ENCODE measurements at regions not wholly inside any gene's neighbourhood (a gene's known extent, or its start where the extent isn't known, plus 50 kb on each side); places are given as distances from the start of the nearest gene placed in this dataset.

- H3K27me3 ChIP-seq (ENCODE audit: control insufficient read depth, insufficient read depth, low read length), result no peaks in the 10 kb centered on the region
- H3K4me1 ChIP-seq (ENCODE audit: control insufficient read depth, low read depth, low read length), result no peaks in the 10 kb centered on the region
- no peak overlapping the region for H3K9ac ChIP-seq (ENCODE audit: low read length)
- H3K4me3 ChIP-seq (ENCODE audit: low read length), result no peak overlapping the region
- no peak overlapping the region for H3K27ac ChIP-seq (ENCODE audit: low read length)
- H3K9me3 ChIP-seq (ENCODE audit: control insufficient read depth, low read depth, low read length), result no peaks in the 10 kb centered on the region
- no peaks in the 10 kb centered on the region for H3K36me3 ChIP-seq (ENCODE audit: control insufficient read depth, low read depth, low read length)
Measured at GRCh38 chr9:7377489-7377888, 422.1 kb downstream of the DMAC1 start.

DNA sequence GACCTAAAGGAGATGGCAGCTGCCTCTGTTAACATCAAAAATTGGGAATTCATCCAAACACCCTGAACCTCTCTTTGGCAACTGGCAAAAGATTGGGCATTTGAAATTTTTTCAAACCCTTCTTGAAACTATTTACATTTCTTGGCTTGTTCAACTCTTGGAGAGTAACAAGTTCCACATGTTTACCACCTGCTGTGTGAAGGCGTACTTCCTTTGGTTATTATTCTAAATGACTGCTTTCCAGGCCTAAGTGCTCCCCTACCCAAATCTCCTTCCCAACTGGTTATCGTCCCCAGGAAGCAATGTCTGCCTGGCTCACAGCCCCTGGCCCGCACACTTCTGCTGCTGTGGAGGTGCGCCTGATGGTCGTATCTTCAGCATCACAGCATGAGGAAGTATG is 422.7 kb downstream of the DMAC1 start:
- Histone ChIP-seq H3K4me1 (ENCODE audit: control insufficient read depth, low read depth, low read length) (no peaks in the 10 kb centered on the region), H3K27ac (ENCODE audit: low read length) (no peak overlapping the region), H3K36me3 (ENCODE audit: control insufficient read depth, low read depth, low read length) (no peaks in the 10 kb centered on the region), H3K4me3 (ENCODE audit: low read length) (no peak overlapping the region), H3K9ac (ENCODE audit: low read length) (no peak overlapping the region), H3K9me3 (ENCODE audit: control insufficient read depth, low read depth, low read length) (no peaks in the 10 kb centered on the region), H3K27me3 (ENCODE audit: control insufficient read depth, insufficient read depth, low read length) (no peaks in the 10 kb centered on the region)

DNA sequence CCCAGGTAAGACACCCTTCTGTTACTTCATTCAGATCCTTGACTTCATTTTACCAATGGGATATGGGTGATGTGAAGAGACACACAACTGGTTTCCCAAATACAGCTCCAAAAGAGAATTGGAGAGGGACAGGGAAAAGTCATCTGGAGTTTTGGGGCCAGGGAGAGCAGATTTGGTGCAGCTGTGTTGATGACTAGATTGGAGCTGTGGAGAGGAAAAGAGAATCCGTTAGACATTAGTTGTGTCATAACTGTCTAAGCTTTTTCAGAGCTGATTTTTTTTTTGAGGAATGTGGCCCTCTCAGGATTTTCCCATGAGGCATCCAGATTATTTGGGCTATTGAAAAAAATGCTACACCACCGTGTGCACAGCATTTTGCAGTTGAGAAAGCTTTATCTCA is 423.4 kb downstream of the DMAC1 start:
- no peak overlapping the region for H3K4me3 ChIP-seq (ENCODE audit: low read length)
- H3K4me1 ChIP-seq (ENCODE audit: control insufficient read depth, low read depth, low read length), result no peaks in the 10 kb centered on the region
- no peak overlapping the region for H3K9ac ChIP-seq (ENCODE audit: low read length)
- no peaks in the 10 kb centered on the region for H3K9me3 ChIP-seq (ENCODE audit: control insufficient read depth, low read depth, low read length)
- no peaks in the 10 kb centered on the region for H3K36me3 ChIP-seq (ENCODE audit: control insufficient read depth, low read depth, low read length)
- no peaks in the 10 kb centered on the region for H3K27me3 ChIP-seq (ENCODE audit: control insufficient read depth, insufficient read depth, low read length)
- no peak overlapping the region for H3K27ac ChIP-seq (ENCODE audit: low read length)

GRCh38 chr9:7375013-7375511 is 424.5 kb downstream of the DMAC1 start:
- Histone ChIP-seq H3K9ac (ENCODE audit: low read length) (no peak overlapping the region), H3K4me3 (ENCODE audit: low read length) (no peak overlapping the region), H3K36me3 (ENCODE audit: control insufficient read depth, low read depth, low read length) (no peaks in the 10 kb centered on the region), H3K4me1 (ENCODE audit: control insufficient read depth, low read depth, low read length) (no peaks in the 10 kb centered on the region), H3K27ac (ENCODE audit: low read length) (no peak overlapping the region), H3K9me3 (ENCODE audit: control insufficient read depth, low read depth, low read length) (no peaks in the 10 kb centered on the region), H3K27me3 (ENCODE audit: control insufficient read depth, insufficient read depth, low read length) (no peaks in the 10 kb centered on the region)

GRCh38 chr9:7370988-7371387 is 428.6 kb downstream of the DMAC1 start:
- Histone ChIP-seq H3K27me3 (ENCODE audit: control insufficient read depth, insufficient read depth, low read length) (no peaks in the 10 kb centered on the region), H3K36me3 (ENCODE audit: control insufficient read depth, low read depth, low read length) (no peaks in the 10 kb centered on the region), H3K9me3 (ENCODE audit: control insufficient read depth, low read depth, low read length) (no peaks in the 10 kb centered on the region), H3K4me1 (ENCODE audit: control insufficient read depth, low read depth, low read length) (no peaks in the 10 kb centered on the region), H3K4me3 (ENCODE audit: low read length) (no peak overlapping the region), H3K27ac (ENCODE audit: low read length) (no peak overlapping the region), H3K9ac (ENCODE audit: low read length) (no peak overlapping the region)

GRCh38 chr9:7370381-7370780 is 429.2 kb downstream of the DMAC1 start:
- Histone ChIP-seq H3K27ac (ENCODE audit: low read length) (no peak overlapping the region), H3K9me3 (ENCODE audit: control insufficient read depth, low read depth, low read length) (no peaks in the 10 kb centered on the region), H3K9ac (ENCODE audit: low read length) (no peak overlapping the region), H3K36me3 (ENCODE audit: control insufficient read depth, low read depth, low read length) (no peaks in the 10 kb centered on the region), H3K4me3 (ENCODE audit: low read length) (no peak overlapping the region), H3K27me3 (ENCODE audit: control insufficient read depth, insufficient read depth, low read length) (no peaks in the 10 kb centered on the region), H3K4me1 (ENCODE audit: control insufficient read depth, low read depth, low read length) (no peaks in the 10 kb centered on the region)

DNA sequence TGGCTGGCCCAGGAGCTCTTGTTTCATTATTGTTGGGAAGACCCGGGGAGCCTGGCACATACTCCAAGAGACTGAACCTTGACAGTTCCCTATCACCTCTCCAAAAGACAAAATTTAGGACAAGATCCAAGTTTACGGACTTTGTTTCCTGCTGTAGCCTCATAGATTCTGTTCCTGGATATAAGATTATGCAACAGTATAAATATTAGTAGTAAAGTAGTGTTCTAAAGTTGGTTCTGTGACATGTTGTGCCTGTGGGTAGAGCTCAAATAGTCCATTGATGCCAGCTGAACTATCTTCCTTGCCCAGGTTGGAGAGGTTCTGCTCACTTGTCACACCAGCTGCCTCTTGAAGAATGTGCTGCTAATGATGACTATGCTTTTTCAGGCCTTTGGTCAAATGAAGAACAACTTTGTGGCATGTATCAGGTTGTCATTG is 430.2 kb downstream of the DMAC1 start:
- Histone ChIP-seq H3K27me3 (ENCODE audit: control insufficient read depth, insufficient read depth, low read length) (no peaks in the 10 kb centered on the region), H3K36me3 (ENCODE audit: control insufficient read depth, low read depth, low read length) (no peaks in the 10 kb centered on the region), H3K9ac (ENCODE audit: low read length) (no peak overlapping the region), H3K4me1 (ENCODE audit: control insufficient read depth, low read depth, low read length) (no peaks in the 10 kb centered on the region), H3K4me3 (ENCODE audit: low read length) (no peak overlapping the region), H3K27ac (ENCODE audit: low read length) (no peak overlapping the region), H3K9me3 (ENCODE audit: control insufficient read depth, low read depth, low read length) (no peaks in the 10 kb centered on the region)

DNA sequence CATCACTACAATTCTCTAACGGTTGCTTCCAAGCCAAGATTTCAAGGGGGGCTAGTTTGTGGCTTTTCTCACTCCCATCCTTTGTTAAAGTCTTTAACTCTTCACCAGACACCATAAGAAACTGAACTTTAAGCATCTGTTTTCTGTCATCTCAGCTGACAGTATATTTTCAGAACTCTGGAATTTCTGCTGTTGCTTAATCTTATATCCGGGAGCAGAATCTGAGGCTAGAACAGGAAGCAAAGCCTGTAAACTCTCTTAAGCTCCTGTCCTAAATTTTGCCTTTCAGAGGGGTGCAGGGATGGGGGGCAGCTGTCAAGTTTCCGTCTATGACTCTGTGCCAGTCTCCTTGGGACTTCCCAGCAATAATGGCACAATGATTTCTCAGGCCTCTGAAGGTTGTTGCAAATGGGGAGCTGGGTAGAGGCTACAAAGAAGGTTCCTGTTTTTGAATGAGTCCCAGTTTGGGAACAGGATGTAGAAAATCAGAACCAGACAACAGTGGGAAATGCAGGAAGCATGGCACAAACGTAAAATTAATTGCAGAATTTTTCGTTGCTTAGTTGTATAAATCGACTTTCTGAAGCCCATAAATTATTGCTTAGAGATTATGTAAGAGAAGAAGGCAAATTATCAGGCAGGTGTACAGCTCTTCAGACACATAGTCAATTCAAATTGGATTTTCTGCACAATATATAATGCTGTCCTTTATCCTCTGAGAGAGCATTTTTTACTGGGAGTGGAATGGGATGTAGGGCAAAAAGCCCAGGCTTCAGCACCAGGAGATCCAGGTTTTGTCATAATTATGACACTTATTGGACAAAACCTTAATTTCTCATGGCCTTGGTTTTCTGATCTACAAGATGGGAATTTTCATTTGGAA is 430.9 kb downstream of the DMAC1 start:
- H3K27ac ChIP-seq (ENCODE audit: low read length), result no peak overlapping the region

DNA sequence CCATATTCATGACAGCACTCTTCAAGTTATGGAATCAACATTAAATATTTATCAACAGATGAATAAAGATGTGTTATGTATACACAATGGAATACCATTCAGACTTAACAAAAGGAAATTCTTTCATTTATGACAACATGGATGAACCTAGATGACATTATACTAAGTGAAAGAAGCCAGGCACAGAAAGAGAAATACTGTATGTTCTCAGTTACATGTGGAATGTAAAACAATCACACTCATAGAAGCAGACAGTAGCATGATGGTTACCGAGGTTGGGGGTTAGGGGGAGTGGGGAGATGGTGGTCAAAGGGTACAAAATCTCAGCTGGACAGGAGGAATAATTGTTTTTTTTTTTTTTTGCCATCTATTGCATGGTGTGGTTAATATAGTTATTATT is 431.9 kb downstream of the DMAC1 start:
- no peaks in the 10 kb centered on the region for H3K4me1 ChIP-seq (ENCODE audit: control insufficient read depth, low read depth, low read length)
- H3K9ac ChIP-seq (ENCODE audit: low read length), result no peak overlapping the region
- no peaks in the 10 kb centered on the region for H3K27me3 ChIP-seq (ENCODE audit: control insufficient read depth, insufficient read depth, low read length)
- H3K36me3 ChIP-seq (ENCODE audit: control insufficient read depth, low read depth, low read length), result no peaks in the 10 kb centered on the region
- no peak overlapping the region for H3K4me3 ChIP-seq (ENCODE audit: low read length)
- H3K9me3 ChIP-seq (ENCODE audit: control insufficient read depth, low read depth, low read length), result no peaks in the 10 kb centered on the region
- H3K27ac ChIP-seq (ENCODE audit: low read length), result no peak overlapping the region

More for the DNA sequence above, 430.9 kb downstream of the DMAC1 start:
- Histone ChIP-seq H3K4me3 (ENCODE audit: low read length) (no peak overlapping the region), H3K4me1 (ENCODE audit: control insufficient read depth, low read depth, low read length) (no peaks in the 10 kb centered on the region), H3K9me3 (ENCODE audit: control insufficient read depth, low read depth, low read length) (no peaks in the 10 kb centered on the region), H3K27me3 (ENCODE audit: control insufficient read depth, insufficient read depth, low read length) (no peaks in the 10 kb centered on the region), H3K9ac (ENCODE audit: low read length) (no peak overlapping the region), H3K36me3 (ENCODE audit: control insufficient read depth, low read depth, low read length) (no peaks in the 10 kb centered on the region)

- Histone ChIP-seq H3K4me3 (ENCODE audit: low read length) (no peak overlapping the region), H3K9ac (ENCODE audit: low read length) (no peak overlapping the region), H3K36me3 (ENCODE audit: control insufficient read depth, low read depth, low read length) (no peaks in the 10 kb centered on the region), H3K9me3 (ENCODE audit: control insufficient read depth, low read depth, low read length) (no peaks in the 10 kb centered on the region), H3K4me1 (ENCODE audit: control insufficient read depth, low read depth, low read length) (no peaks in the 10 kb centered on the region), H3K27ac (ENCODE audit: low read length) (no peak overlapping the region), H3K27me3 (ENCODE audit: control insufficient read depth, insufficient read depth, low read length) (no peaks in the 10 kb centered on the region)
Measured at GRCh38 chr9:7366121-7366520, 433.5 kb downstream of the DMAC1 start.

DNA sequence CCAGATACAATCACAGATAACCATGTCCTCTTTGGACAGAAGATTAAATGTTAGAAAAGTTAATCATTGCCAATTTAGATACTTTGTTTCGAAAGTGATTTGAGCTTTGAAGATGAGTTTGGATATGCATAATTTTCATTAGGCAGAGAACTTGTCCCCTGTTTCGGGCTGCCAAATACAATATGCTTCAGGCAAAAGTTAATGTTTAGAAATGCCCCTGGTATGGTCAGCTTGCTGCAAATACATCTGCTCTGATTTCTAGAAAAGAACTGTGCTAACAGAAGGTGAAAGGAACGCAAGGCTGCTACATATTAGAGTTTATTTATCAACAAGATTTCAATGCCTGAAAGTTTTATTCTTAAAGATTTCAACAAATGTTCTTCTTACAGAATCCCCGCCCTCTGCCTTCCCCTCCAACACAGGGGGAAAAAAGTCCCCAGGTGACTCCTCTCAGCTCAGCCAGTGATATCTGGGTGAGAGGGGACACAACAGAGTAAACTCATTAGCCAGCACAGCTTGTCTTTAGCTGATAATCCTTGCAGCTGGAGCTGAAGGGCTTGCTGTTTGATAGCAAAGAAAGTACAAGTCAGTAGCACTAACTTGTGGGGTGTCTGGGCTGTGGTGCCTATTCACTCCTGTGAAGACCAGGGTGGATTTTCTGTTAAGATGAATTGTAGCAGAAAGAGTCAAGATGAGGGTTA is 435.7 kb downstream of the DMAC1 start:
- Histone ChIP-seq H3K9ac (ENCODE audit: low read length) (no peak overlapping the region), H3K9me3 (ENCODE audit: control insufficient read depth, low read depth, low read length) (no peaks in the 10 kb centered on the region), H3K27me3 (ENCODE audit: control insufficient read depth, insufficient read depth, low read length) (no peaks in the 10 kb centered on the region), H3K4me3 (ENCODE audit: low read length) (no peak overlapping the region), H3K36me3 (ENCODE audit: control insufficient read depth, low read depth, low read length) (no peaks in the 10 kb centered on the region), H3K27ac (ENCODE audit: low read length) (no peak overlapping the region), H3K4me1 (ENCODE audit: control insufficient read depth, low read depth, low read length) (no peaks in the 10 kb centered on the region)
